Colonic mucosa (tissue), 4 donors: ENCODE measurements at regions not wholly inside any gene's neighbourhood (a gene's known extent, or its start where the extent isn't known, plus 50 kb on each side); places are given as distances from the start of the nearest gene placed in this dataset.

Source experiments
- DNase-seq: peaks from one replicate; pipeline ENCODE4 v3.0.0-alpha.2; 2020
- H3K27ac ChIP-seq: fragments of 200-600 bp; one replicate; pipeline ENCODE4 v1.8.0; 2021
- H3K27me3 ChIP-seq: fragments of 200-600 bp; one replicate; pipeline ENCODE4 v1.8.0; 2021
- H3K36me3 ChIP-seq: fragments of 200-600 bp; one replicate; pipeline ENCODE4 v1.8.0; 2021
- H3K4me1 ChIP-seq: fragments of 200-600 bp; one replicate; pipeline ENCODE4 v1.8.0; 2021; ENCODE audit warnings: mild to moderate bottlenecking
- H3K4me3 ChIP-seq: fragments of 200-600 bp; one replicate; pipeline ENCODE4 v1.8.0; 2021
- H3K9ac ChIP-seq, 2 donors: one replicate each; pipeline ENCODE4 v1.7.0; 2013; ENCODE audit warnings: control low read depth in 2 of 2, low read depth in 2 of 2, low read length in 2 of 2
- H3K9me3 ChIP-seq: fragments of 200-600 bp; one replicate; pipeline ENCODE4 v1.8.0; 2021
- CTCF ChIP-seq: fragments of 200-600 bp; IDR thresholded peaks from one replicate; pipeline ENCODE4 v1.8.0; 2022; ENCODE audit warnings: antibody characterized with exemption, mild to moderate bottlenecking
- intact Hi-C: fragments of 100-400 bp; cut with DNase I; formaldehyde crosslinking; loops from one replicate; pipeline ENCODE4 v1.14.1; 2022
- donor health status: healthy.
- donor health status: DM: no; HTN: no; CAD: no.
- donor health status: DM: no; HTN: no; CAD: no.

DNA sequence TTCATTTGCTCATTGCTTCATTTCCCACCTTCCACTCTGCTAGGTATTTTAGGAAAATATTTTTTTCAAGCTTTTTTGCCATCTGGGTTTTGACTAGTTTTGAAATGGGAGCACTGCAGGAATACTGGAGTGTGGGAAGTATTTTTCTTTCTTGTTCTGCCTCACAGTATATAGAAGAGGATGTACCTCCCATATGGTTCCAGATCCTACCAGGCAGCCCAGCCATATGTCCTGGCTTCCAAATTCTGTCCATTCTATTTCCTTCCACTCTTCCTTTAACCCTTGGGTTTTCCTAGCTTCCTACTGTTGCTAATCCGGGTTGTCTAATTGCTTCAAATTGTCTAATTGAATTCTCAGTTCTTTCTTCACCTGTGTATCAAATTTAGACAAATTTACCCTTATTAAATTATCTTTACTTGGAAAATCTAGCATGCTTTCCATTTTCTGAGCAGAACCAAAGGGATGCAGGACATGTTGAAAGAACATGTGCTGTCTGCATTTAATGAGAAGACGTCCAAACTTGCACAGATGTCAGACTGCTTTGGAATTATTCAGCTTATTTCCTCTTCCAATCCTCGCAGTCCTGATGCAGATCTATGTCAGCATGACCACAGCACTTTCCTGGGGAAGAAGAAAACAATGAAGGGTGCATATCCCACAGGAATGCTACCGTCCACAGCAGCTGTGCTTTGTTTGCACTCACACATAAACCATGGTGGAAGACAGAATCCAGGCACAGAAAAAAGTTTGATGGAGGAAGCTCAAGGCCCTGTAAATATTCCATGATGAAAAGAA lies 1273.9 kb upstream of the MAP3K7 start:
- H3K36me3 ChIP-seq = no peaks in the 10 kb centered on the region
- no peak for DNase-seq
- no peaks in the 10 kb centered on the region for H3K9me3 ChIP-seq
- no peak overlapping the region for H3K4me3 ChIP-seq
- intact Hi-C loops = no loop called here
- no peaks in the 10 kb centered on the region for H3K27me3 ChIP-seq
- no peak for TF ChIP-seq CTCF
- no peaks in the 10 kb centered on the region for H3K4me1 ChIP-seq
- no peak overlapping the region for H3K27ac ChIP-seq
- no peak overlapping the region for H3K9ac ChIP-seq

DNA sequence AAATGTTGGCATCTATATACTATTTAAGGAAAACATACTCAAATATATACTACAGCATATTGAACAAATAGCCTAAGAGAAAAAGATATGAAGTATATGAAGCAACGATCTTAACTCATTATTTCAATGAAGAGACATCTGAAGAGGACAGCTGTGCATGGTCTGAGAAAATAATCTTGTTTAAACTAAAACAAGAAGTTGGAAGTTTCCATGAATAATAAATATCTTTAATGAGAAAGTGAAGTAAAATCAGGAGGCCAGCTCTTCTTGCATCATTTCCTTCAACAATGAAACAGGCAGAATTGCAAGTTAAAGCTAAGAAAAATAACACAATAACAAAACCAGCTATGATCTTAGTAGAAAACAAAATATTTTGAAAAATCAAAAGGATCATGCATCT lies 1265.4 kb upstream of the MAP3K7 start:
- no peak for DNase-seq
- TF ChIP-seq CTCF = no peak
- no peaks in the 10 kb centered on the region for H3K9me3 ChIP-seq
- H3K36me3 ChIP-seq = no peaks in the 10 kb centered on the region
- H3K27ac ChIP-seq = no peak overlapping the region
- no peak overlapping the region for H3K9ac ChIP-seq
- intact Hi-C loops = no loop called here
- no peaks in the 10 kb centered on the region for H3K4me1 ChIP-seq
- no peak overlapping the region for H3K4me3 ChIP-seq
- no peaks in the 10 kb centered on the region for H3K27me3 ChIP-seq

DNA sequence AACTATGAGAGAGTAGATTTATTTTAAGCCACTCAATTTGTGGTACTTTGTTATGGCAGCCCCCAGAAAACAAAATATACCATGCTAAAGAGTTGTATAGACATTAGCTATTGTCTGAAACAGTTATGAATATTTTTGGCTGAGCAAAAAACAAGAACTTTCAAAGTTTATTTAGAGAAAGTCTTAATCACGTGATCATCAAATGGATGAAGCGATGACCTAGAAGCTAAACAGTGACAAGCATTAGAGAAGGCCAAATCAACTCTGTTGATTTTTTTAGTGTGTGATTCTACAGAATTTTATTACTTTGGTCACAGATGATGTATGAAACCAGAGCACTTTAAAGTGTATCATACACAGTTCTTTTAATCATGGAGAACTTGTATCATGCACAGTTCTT lies 1247.9 kb upstream of the MAP3K7 start:
- H3K4me3 ChIP-seq = no peak overlapping the region
- H3K9me3 ChIP-seq = no peaks in the 10 kb centered on the region
- TF ChIP-seq CTCF = no peak
- no peaks in the 10 kb centered on the region for H3K36me3 ChIP-seq
- DNase-seq = no peak
- intact Hi-C loops = no loop called here
- no peaks in the 10 kb centered on the region for H3K4me1 ChIP-seq
- H3K9ac ChIP-seq = no peak overlapping the region
- no peaks in the 10 kb centered on the region for H3K27me3 ChIP-seq
- H3K27ac ChIP-seq = no peak overlapping the region

- no peak for DNase-seq
- H3K4me1 ChIP-seq = no peaks in the 10 kb centered on the region
- intact Hi-C loops = no loop called here
- H3K27me3 ChIP-seq = no peaks in the 10 kb centered on the region
- H3K36me3 ChIP-seq = no peaks in the 10 kb centered on the region
- H3K27ac ChIP-seq = no peak overlapping the region
- no peak overlapping the region for H3K9ac ChIP-seq
- no peak overlapping the region for H3K4me3 ChIP-seq
- no peaks in the 10 kb centered on the region for H3K9me3 ChIP-seq
- TF ChIP-seq CTCF = no peak
Observed at GRCh38 chr6:91827151-91827550, 1240.3 kb upstream of the MAP3K7 start.

- Histone ChIP-seq H3K27me3 (no peaks in the 10 kb centered on the region), H3K36me3 (no peaks in the 10 kb centered on the region), H3K4me1 (no peaks in the 10 kb centered on the region), H3K9ac (no peak overlapping the region), H3K4me3 (no peak overlapping the region), H3K9me3 (no peaks in the 10 kb centered on the region), H3K27ac (no peak overlapping the region)
- intact Hi-C loops = no loop called here
- no peak for TF ChIP-seq CTCF
- DNase-seq = no peak
Observed at GRCh38 chr6:91826128-91826527, 1239.3 kb upstream of the MAP3K7 start.
